Transverse colon (tissue), 4 donors: ENCODE measurements at regions not wholly inside any gene's neighbourhood (a gene's known extent, or its start where the extent isn't known, plus 50 kb on each side); places are given as distances from the start of the nearest gene placed in this dataset.

ENCODE experiments used
- DNase-seq: peaks from one replicate; pipeline ENCODE4 v3.0.0-alpha.2; 2019
- H3K27ac ChIP-seq, 4 donors: fragments of 200-600 bp; sonication (generic); 2 replicates each; pipeline ENCODE4 v1.5.1; 2016 to 2018; ENCODE audit warnings: inconsistent platforms in 4 of 4
- H3K27me3 ChIP-seq: fragments of 200-600 bp; sonication (generic); 2 replicates; pipeline ENCODE4 v1.5.1; 2017; ENCODE audit warnings: inconsistent platforms
- H3K36me3 ChIP-seq, 4 donors: fragments of 200-600 bp; sonication (generic); 2 replicates each; pipeline ENCODE4 v1.5.1; 2017 to 2019; ENCODE audit warnings: inconsistent platforms in 4 of 4
- H3K4me1 ChIP-seq, 4 donors: fragments of 200-600 bp; sonication (generic); 2 replicates each; pipeline ENCODE4 v1.5.1; 2017 to 2020; ENCODE audit warnings: inconsistent platforms in 4 of 4
- H3K4me3 ChIP-seq, 4 donors: fragments of 200-600 bp; sonication (generic); 1 replicate in 1 of 4; 2 replicates in 3 of 4; pipeline versions ENCODE4 v1.5.1 to v1.6.1; 2017 to 2019; ENCODE audit warnings: inconsistent platforms in 4 of 4
- H3K9me3 ChIP-seq, 2 donors: fragments of 200-600 bp; sonication (generic); 2 replicates each; pipeline ENCODE4 v1.5.1; 2017 to 2019; ENCODE audit warnings: inconsistent platforms in 2 of 2
- EP300 ChIP-seq: sonication (generic); formaldehyde crosslinking; IDR thresholded peaks from one replicate; pipeline ENCODE4 v1.6.1; 2017; ENCODE audit warnings: antibody characterized with exemption, low read depth
- POLR2A ChIP-seq: fragments of 450-650 bp; IDR thresholded peaks from one replicate; pipeline ENCODE4 v1.6.1; 2016; ENCODE audit warnings: antibody characterized with exemption, mild to moderate bottlenecking, moderate library complexity
- POLR2AphosphoS5 ChIP-seq, 3 donors: sonication (generic); formaldehyde crosslinking; IDR thresholded peaks; one replicate each; pipeline ENCODE4 v1.6.1; 2016; ENCODE audit warnings: antibody characterized with exemption in 3 of 3
- WGBS, 2 donors: methylation state at CpG; one replicate each; pipeline ENCODE4 v1.1.5; 2018; ENCODE audit warnings: low coverage in 1 of 2; 5-methylcytosine and 5-hydroxymethylcytosine counted together
- in situ Hi-C, 4 donors: fragments of 200-750 bp; cut with MboI; loops; one replicate each; pipeline versions ENCODE4 v1.15.0 to v1.15.1; 2017; ENCODE audit warnings: low sequenced_read_pairs in 3 of 4, low pct_ligation_motif_present in 1 of 4, low pct_unique_long_range_greater_than_20kb in 1 of 4
- intact Hi-C: fragments of 100-400 bp; cut with DNase I; formaldehyde crosslinking; loops from one replicate; pipeline ENCODE4 v1.15.1; 2023; ENCODE audit warnings: low total_unique reads
- TF ChIP-seq, protein P1 (sequence below), 5 experiments: fragments of 200-600 bp in 3 of 5; fragments of 450-650 bp in 2 of 5; sonication (generic) in 3 of 5; IDR thresholded peaks; 1 replicate in 2 of 5; 2 replicates in 3 of 5; pipeline ENCODE4 v1.5.1; 2016 to 2017; ENCODE audit warnings: antibody characterized with exemption in 5 of 5, inconsistent platforms in 3 of 5, mild to moderate bottlenecking in 2 of 5, moderate library complexity in 1 of 5

DNA sequence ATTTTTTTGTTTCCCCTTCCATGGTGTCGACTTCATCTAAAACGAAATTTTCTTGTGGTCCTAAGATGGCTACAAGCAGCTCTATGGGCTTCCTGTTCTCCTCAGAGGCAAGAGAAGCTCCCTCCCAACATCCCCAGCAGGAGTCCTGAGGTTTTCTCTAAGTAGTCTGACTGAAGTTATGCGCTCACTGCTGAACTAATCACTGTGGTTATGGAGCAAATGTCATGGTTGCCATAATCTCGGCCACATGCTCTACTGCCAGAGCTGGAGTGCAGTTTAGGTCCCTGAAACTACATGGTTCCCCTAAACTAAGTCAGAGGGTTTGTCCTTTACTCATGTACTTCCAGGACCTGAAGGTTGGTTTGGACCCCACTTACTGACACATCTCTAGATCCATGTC is 68.0 kb upstream of the MAMDC2 start:
- in situ Hi-C loops (loop anchor here in 1 of 4 donors (25.0 kb wide), 1 partner anchor 612 kb away; no protein-coding TSS in a partner anchor), intact Hi-C loops (no loop called here)
- TF ChIP-seq, protein P1, sequence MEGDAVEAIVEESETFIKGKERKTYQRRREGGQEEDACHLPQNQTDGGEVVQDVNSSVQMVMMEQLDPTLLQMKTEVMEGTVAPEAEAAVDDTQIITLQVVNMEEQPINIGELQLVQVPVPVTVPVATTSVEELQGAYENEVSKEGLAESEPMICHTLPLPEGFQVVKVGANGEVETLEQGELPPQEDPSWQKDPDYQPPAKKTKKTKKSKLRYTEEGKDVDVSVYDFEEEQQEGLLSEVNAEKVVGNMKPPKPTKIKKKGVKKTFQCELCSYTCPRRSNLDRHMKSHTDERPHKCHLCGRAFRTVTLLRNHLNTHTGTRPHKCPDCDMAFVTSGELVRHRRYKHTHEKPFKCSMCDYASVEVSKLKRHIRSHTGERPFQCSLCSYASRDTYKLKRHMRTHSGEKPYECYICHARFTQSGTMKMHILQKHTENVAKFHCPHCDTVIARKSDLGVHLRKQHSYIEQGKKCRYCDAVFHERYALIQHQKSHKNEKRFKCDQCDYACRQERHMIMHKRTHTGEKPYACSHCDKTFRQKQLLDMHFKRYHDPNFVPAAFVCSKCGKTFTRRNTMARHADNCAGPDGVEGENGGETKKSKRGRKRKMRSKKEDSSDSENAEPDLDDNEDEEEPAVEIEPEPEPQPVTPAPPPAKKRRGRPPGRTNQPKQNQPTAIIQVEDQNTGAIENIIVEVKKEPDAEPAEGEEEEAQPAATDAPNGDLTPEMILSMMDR (IDR thresholded peaks at IDR 0.05): no peak
- TF ChIP-seq POLR2AphosphoS5 (IDR thresholded peaks at IDR 0.05) (no peak), POLR2A (no peak), EP300 (no peak)
- Histone ChIP-seq H3K4me3 (no peak overlapping the region), H3K9me3 (no peaks in the 10 kb centered on the region), H3K4me1 (no peaks in the 10 kb centered on the region), H3K36me3 (no peaks in the 10 kb centered on the region), H3K27ac (no peak overlapping the region), H3K27me3 (no peaks in the 10 kb centered on the region)
- no peak for DNase-seq
- WGBS, 2 donors: 78 to 90% methylated on average over 2 to 4 of the region's 4 CpGs

DNA sequence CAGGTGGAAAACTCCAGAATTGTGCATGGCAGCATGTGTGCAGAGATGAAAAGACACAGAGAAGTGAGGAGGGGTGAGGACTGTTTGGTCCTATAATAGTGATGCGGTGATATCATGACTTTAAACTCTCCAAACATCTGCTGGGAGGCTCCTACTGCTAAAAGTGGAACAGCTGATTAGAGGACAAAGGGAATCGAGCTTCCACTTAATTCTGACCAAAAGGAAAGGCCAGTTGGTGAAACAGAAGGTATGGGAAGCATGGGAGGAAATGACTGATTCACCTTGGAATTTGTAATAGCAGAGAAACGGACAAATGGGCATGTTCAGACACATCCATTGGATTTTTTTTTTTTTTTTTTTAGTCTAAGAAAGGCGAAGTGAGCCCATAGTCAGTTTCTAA is 67.5 kb upstream of the MAMDC2 start:
- 49 to 55% methylated on average over 4 of the region's 4 CpGs for WGBS, 2 donors
- no peaks in the 10 kb centered on the region for H3K27me3 ChIP-seq
- in situ Hi-C loops (loop anchor here in 1 of 4 donors (25.0 kb wide), 1 partner anchor 611 kb away; no protein-coding TSS in a partner anchor), intact Hi-C loops (no loop called here)
- no peaks in the 10 kb centered on the region for H3K9me3 ChIP-seq
- TF ChIP-seq POLR2A (no peak), EP300 (no peak), POLR2AphosphoS5 (IDR thresholded peaks at IDR 0.05) (no peak)
- TF ChIP-seq, protein P1 (IDR thresholded peaks at IDR 0.05): no peak
- no peaks in the 10 kb centered on the region for H3K36me3 ChIP-seq
- H3K27ac ChIP-seq: no peak overlapping the region
- no peak for DNase-seq
- no peak overlapping the region for H3K4me3 ChIP-seq
- no peaks in the 10 kb centered on the region for H3K4me1 ChIP-seq

DNA sequence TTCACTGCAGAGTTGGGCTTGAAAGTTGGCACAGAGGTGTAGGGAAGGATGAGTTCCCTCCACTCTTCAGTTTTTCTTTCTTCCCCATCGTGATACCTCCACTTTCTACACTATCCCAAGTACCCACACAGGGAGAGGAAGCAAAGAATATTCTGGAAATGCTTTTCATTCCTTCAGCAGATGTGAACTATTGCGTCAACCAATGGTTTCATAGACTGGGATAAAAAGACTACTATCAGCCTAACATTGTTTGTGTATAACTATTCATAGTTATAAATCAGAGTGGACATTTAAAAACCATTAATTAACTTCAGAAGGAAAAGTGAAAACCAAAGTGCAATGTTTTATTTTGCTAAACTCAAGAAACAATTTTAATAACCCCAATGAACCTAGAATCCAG is 63.6 kb upstream of the MAMDC2 start:
- Histone ChIP-seq H3K27ac (no peak overlapping the region), H3K27me3 (no peaks in the 10 kb centered on the region), H3K4me1 (no peaks in the 10 kb centered on the region), H3K9me3 (no peaks in the 10 kb centered on the region), H3K4me3 (no peak overlapping the region), H3K36me3 (no peaks in the 10 kb centered on the region)
- in situ Hi-C loops (loop anchor here in 1 of 4 donors (25.0 kb wide), 1 partner anchor 607 kb away; no protein-coding TSS in a partner anchor), intact Hi-C loops (no loop called here)
- TF ChIP-seq, protein P1 (IDR thresholded peaks at IDR 0.05): no peak
- TF ChIP-seq POLR2A: no peak
- no peak for TF ChIP-seq EP300
- no peak for TF ChIP-seq POLR2AphosphoS5 (IDR thresholded peaks at IDR 0.05)
- no peak for DNase-seq
- 62 to 67% methylated on average over 2 of the region's 2 CpGs for WGBS, 2 donors

DNA sequence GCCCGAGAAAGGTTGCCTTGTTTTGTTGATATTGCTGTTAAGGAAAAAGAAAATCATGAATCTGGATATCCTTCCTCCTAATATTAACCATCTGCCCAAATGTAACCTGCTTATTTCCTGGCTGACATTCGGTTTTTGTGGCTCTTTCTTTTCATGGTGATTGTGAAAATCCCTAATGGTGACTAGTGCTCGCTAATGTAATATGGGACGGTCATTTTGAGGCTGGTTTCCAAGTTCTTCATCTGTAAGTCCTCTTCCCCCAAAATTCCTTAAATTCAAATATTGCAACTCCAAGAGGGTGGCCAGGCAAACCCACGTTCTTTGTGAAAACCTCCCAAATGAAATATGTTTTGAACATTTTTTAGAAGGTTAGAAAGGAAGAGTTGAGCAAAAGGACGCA is 63.1 kb upstream of the MAMDC2 start:
- Histone ChIP-seq H3K9me3 (no peaks in the 10 kb centered on the region), H3K27ac (no peak overlapping the region), H3K4me1 (no peaks in the 10 kb centered on the region), H3K27me3 (no peaks in the 10 kb centered on the region), H3K36me3 (no peaks in the 10 kb centered on the region), H3K4me3 (no peak overlapping the region)
- intact Hi-C loops: no loop called here
- WGBS, 2 donors: 66 to 82% methylated on average over 3 to 6 of the region's 6 CpGs
- in situ Hi-C loops: loop anchor here in 1 of 4 donors (25.0 kb wide), 1 partner anchor 607 kb away; no protein-coding TSS in a partner anchor
- no peak for TF ChIP-seq EP300
- TF ChIP-seq, protein P1 (IDR thresholded peaks at IDR 0.05): no peak
- no peak for TF ChIP-seq POLR2A
- no peak for TF ChIP-seq POLR2AphosphoS5 (IDR thresholded peaks at IDR 0.05)
- DNase-seq: no peak
